ENCODE measurements at regions not wholly inside any gene's neighbourhood (a gene's known extent, or its start where the extent isn't known, plus 50 kb on each side); places are given as distances from the start of the nearest gene placed in this dataset.

GRCh38 chr6:15770347-15771143 is 107.7 kb upstream of the DTNBP1 start:
- Mint-ChIP-seq H3K4me1 (no peaks in the 10 kb centered on the region), H3K27me3 (no peaks in the 10 kb centered on the region), H3K9me3 (no peaks in the 10 kb centered on the region), H3K27ac (ENCODE audit: low read depth) (no peak overlapping the region), H3K36me3 (ENCODE audit: insufficient read depth) (peaks cover 2% of the 10 kb centered on the region), H3K4me3 (no peak overlapping the region)
- DNase-seq (ENCODE audit: low spot score in 2 of 2), result no peak
- ATAC-seq (replicated peaks; ENCODE audit: extremely low read depth, poor library complexity, severe bottlenecking), result no peak

GRCh38 chr6:15769511-15770018 is 106.7 kb upstream of the DTNBP1 start:
- Mint-ChIP-seq H3K27ac (ENCODE audit: low read depth) (no peak overlapping the region), H3K4me3 (no peak overlapping the region), H3K36me3 (ENCODE audit: insufficient read depth) (peaks cover 2% of the 10 kb centered on the region), H3K9me3 (no peaks in the 10 kb centered on the region), H3K4me1 (no peaks in the 10 kb centered on the region), H3K27me3 (peaks cover 6% of the 10 kb centered on the region)
- no peak for ATAC-seq (replicated peaks; ENCODE audit: extremely low read depth, poor library complexity, severe bottlenecking)
- no peak for DNase-seq (ENCODE audit: low spot score in 2 of 2)

GRCh38 chr6:15768999-15769398 is 106.2 kb upstream of the DTNBP1 start:
- ATAC-seq (replicated peaks; ENCODE audit: extremely low read depth, poor library complexity, severe bottlenecking), result no peak
- peaks cover 12% of the 10 kb centered on the region for H3K27me3 Mint-ChIP-seq

GRCh38 chr6:15763837-15764236 is 101.0 kb upstream of the DTNBP1 start:
- no peaks in the 10 kb centered on the region for H3K36me3 Mint-ChIP-seq (ENCODE audit: insufficient read depth)
- H3K27ac Mint-ChIP-seq (ENCODE audit: low read depth), result no peak overlapping the region
- no peak for ATAC-seq (replicated peaks; ENCODE audit: extremely low read depth, poor library complexity, severe bottlenecking)
- peaks cover 27% of the 10 kb centered on the region for H3K27me3 Mint-ChIP-seq
- no peaks in the 10 kb centered on the region for H3K4me1 Mint-ChIP-seq
- DNase-seq (ENCODE audit: low spot score in 2 of 2), result no peak
- no peaks in the 10 kb centered on the region for H3K9me3 Mint-ChIP-seq
- H3K4me3 Mint-ChIP-seq, result no peak overlapping the region

More at GRCh38 chr6:15768999-15769398, 106.2 kb upstream of the DTNBP1 start:
- Mint-ChIP-seq H3K36me3 (ENCODE audit: insufficient read depth) (peaks cover 2% of the 10 kb centered on the region), H3K4me3 (no peak overlapping the region), H3K4me1 (no peaks in the 10 kb centered on the region), H3K27ac (ENCODE audit: low read depth) (no peak overlapping the region), H3K9me3 (no peaks in the 10 kb centered on the region)
- no peak for DNase-seq (ENCODE audit: low spot score in 2 of 2)

GRCh38 chr6:15763364-15763763 is 100.5 kb upstream of the DTNBP1 start:
- no peak for DNase-seq (ENCODE audit: low spot score in 2 of 2)

GRCh38 chr6:15761045-15761502 is 98.2 kb upstream of the DTNBP1 start:
- H3K27ac Mint-ChIP-seq (ENCODE audit: low read depth), result no peak overlapping the region
- no peaks in the 10 kb centered on the region for H3K9me3 Mint-ChIP-seq
- no peak overlapping the region for H3K4me3 Mint-ChIP-seq
- H3K36me3 Mint-ChIP-seq (ENCODE audit: insufficient read depth), result no peaks in the 10 kb centered on the region
- DNase-seq (ENCODE audit: low spot score in 2 of 2), result no peak
- H3K27me3 Mint-ChIP-seq, result peaks cover 27% of the 10 kb centered on the region
- ATAC-seq (replicated peaks; ENCODE audit: extremely low read depth, poor library complexity, severe bottlenecking), result no peak
- H3K4me1 Mint-ChIP-seq, result no peaks in the 10 kb centered on the region

More at GRCh38 chr6:15763364-15763763, 100.5 kb upstream of the DTNBP1 start:
- Mint-ChIP-seq H3K36me3 (ENCODE audit: insufficient read depth) (no peaks in the 10 kb centered on the region), H3K9me3 (no peaks in the 10 kb centered on the region), H3K4me1 (no peaks in the 10 kb centered on the region), H3K27ac (ENCODE audit: low read depth) (no peak overlapping the region), H3K4me3 (no peak overlapping the region), H3K27me3 (peaks cover 27% of the 10 kb centered on the region)
- ATAC-seq (replicated peaks; ENCODE audit: extremely low read depth, poor library complexity, severe bottlenecking), result no peak

- DNase-seq (ENCODE audit: low spot score in 2 of 2) (no peak), ATAC-seq (replicated peaks; ENCODE audit: extremely low read depth, poor library complexity, severe bottlenecking) (no peak)
- Mint-ChIP-seq H3K4me3 (no peak overlapping the region), H3K9me3 (no peaks in the 10 kb centered on the region), H3K27ac (ENCODE audit: low read depth) (no peak overlapping the region), H3K4me1 (no peaks in the 10 kb centered on the region), H3K27me3 (peaks cover 12% of the 10 kb centered on the region), H3K36me3 (ENCODE audit: insufficient read depth) (no peaks in the 10 kb centered on the region)
Measured at GRCh38 chr6:15758631-15759215, 95.9 kb upstream of the DTNBP1 start.

GRCh38 chr6:15755526-15755925 is 92.7 kb upstream of the DTNBP1 start:
- DNase-seq (ENCODE audit: low spot score in 2 of 2), result no peak
- no peak overlapping the region for H3K4me3 Mint-ChIP-seq
- no peaks in the 10 kb centered on the region for H3K36me3 Mint-ChIP-seq (ENCODE audit: insufficient read depth)
- ATAC-seq (replicated peaks; ENCODE audit: extremely low read depth, poor library complexity, severe bottlenecking), result no peak
- no peak overlapping the region for H3K27ac Mint-ChIP-seq (ENCODE audit: low read depth)
- no peaks in the 10 kb centered on the region for H3K9me3 Mint-ChIP-seq
- H3K4me1 Mint-ChIP-seq, result no peaks in the 10 kb centered on the region
- H3K27me3 Mint-ChIP-seq, result no peaks in the 10 kb centered on the region

GRCh38 chr6:15754706-15755079 is 91.9 kb upstream of the DTNBP1 start:
- DNase-seq (ENCODE audit: low spot score in 2 of 2) (no peak), ATAC-seq (replicated peaks; ENCODE audit: extremely low read depth, poor library complexity, severe bottlenecking) (no peak)
- no peaks in the 10 kb centered on the region for H3K36me3 Mint-ChIP-seq (ENCODE audit: insufficient read depth)
- no peak overlapping the region for H3K4me3 Mint-ChIP-seq
- H3K27me3 Mint-ChIP-seq, result no peaks in the 10 kb centered on the region
- no peak overlapping the region for H3K27ac Mint-ChIP-seq (ENCODE audit: low read depth)
- no peaks in the 10 kb centered on the region for H3K9me3 Mint-ChIP-seq
- H3K4me1 Mint-ChIP-seq, result no peaks in the 10 kb centered on the region

GRCh38 chr6:15754035-15754705 is 91.3 kb upstream of the DTNBP1 start:
- ATAC-seq (replicated peaks; ENCODE audit: extremely low read depth, poor library complexity, severe bottlenecking), result no peak
- no peaks in the 10 kb centered on the region for H3K4me1 Mint-ChIP-seq
- no peak for DNase-seq (ENCODE audit: low spot score in 2 of 2)
- no peak overlapping the region for H3K27ac Mint-ChIP-seq (ENCODE audit: low read depth)
- no peak overlapping the region for H3K4me3 Mint-ChIP-seq
- H3K9me3 Mint-ChIP-seq, result no peaks in the 10 kb centered on the region
- no peaks in the 10 kb centered on the region for H3K36me3 Mint-ChIP-seq (ENCODE audit: insufficient read depth)
- H3K27me3 Mint-ChIP-seq, result no peaks in the 10 kb centered on the region

GRCh38 chr6:15752820-15753219 is 90.0 kb upstream of the DTNBP1 start:
- no peak overlapping the region for H3K4me3 Mint-ChIP-seq
- no peaks in the 10 kb centered on the region for H3K27me3 Mint-ChIP-seq
- DNase-seq (ENCODE audit: low spot score in 2 of 2) (no peak), ATAC-seq (replicated peaks; ENCODE audit: extremely low read depth, poor library complexity, severe bottlenecking) (no peak)
- H3K4me1 Mint-ChIP-seq, result no peaks in the 10 kb centered on the region
- H3K27ac Mint-ChIP-seq (ENCODE audit: low read depth), result no peak overlapping the region
- H3K36me3 Mint-ChIP-seq (ENCODE audit: insufficient read depth), result peaks cover 2% of the 10 kb centered on the region
- H3K9me3 Mint-ChIP-seq, result no peaks in the 10 kb centered on the region

- H3K27me3 Mint-ChIP-seq, result no peaks in the 10 kb centered on the region
- H3K4me1 Mint-ChIP-seq, result no peaks in the 10 kb centered on the region
- ATAC-seq (replicated peaks; ENCODE audit: extremely low read depth, poor library complexity, severe bottlenecking) (no peak), DNase-seq (ENCODE audit: low spot score in 2 of 2) (no peak)
- no peaks in the 10 kb centered on the region for H3K9me3 Mint-ChIP-seq
- H3K36me3 Mint-ChIP-seq (ENCODE audit: insufficient read depth), result peaks cover 2% of the 10 kb centered on the region
- no peak overlapping the region for H3K4me3 Mint-ChIP-seq
- no peak overlapping the region for H3K27ac Mint-ChIP-seq (ENCODE audit: low read depth)
Measured at GRCh38 chr6:15751721-15752350, 89.0 kb upstream of the DTNBP1 start.
